ENCODE measurements at regions not wholly inside any gene's neighbourhood (a gene's known extent, or its start where the extent isn't known, plus 50 kb on each side); places are given as distances from the start of the nearest gene placed in this dataset.

GRCh38 chr12:78395961-78396360 lies 468.6 kb upstream of the SYT1 start:
- TF ChIP-seq CTCF (IDR thresholded peaks at IDR 0.05) (no peak), POLR2A (IDR thresholded peaks at IDR 0.05) (no peak)

Data from thyroid gland (tissue), 4 donors.